SK-N-SH treated with all-trans-retinoic acid at 6 μM for 48 hours (cell line): ENCODE measurements at regions not wholly inside any gene's neighbourhood (a gene's known extent, or its start where the extent isn't known, plus 50 kb on each side); places are given as distances from the start of the nearest gene placed in this dataset.

Experiments used
- BACH2 ChIP-seq: fragments of 250-450 bp; sonication (Bioruptor Pico); IDR thresholded peaks from 2 replicates; pipeline ENCODE4 v1.9.0; 2021; ENCODE audit warnings: mild to moderate bottlenecking, borderline replicate concordance
- GLIS3 ChIP-seq: fragments of 250-450 bp; sonication (Bioruptor Pico); IDR thresholded peaks from 2 replicates; pipeline ENCODE4 v1.5.0; 2020; ENCODE audit warnings: mild to moderate bottlenecking, moderate library complexity
- TCF4 ChIP-seq: fragments of 250-450 bp; sonication (Bioruptor Pico); IDR thresholded peaks from 2 replicates; pipeline ENCODE4 v1.8.0; 2021; ENCODE audit warnings: mild to moderate bottlenecking, moderate library complexity, borderline replicate concordance
- ZFP30 ChIP-seq: fragments of 450-650 bp; formaldehyde crosslinking; IDR thresholded peaks from 2 replicates; pipeline ENCODE4 v1.5.0; 2022; ENCODE audit warnings: mild to moderate bottlenecking, moderate library complexity

- TF ChIP-seq BACH2: no peak
- no peak for TF ChIP-seq TCF4 (CRISPR knock-in tag)
- no peak for TF ChIP-seq GLIS3 (CRISPR knock-in tag)
- TF ChIP-seq ZFP30: no peak
These were observed 225.3 kb upstream of the CLINT1 start for GRCh38 chr5:158084292-158084691.
